Middle frontal gyrus (tissue), 1 donor: ENCODE measurements at regions not wholly inside any gene's neighbourhood (a gene's known extent, or its start where the extent isn't known, plus 50 kb on each side); places are given as distances from the start of the nearest gene placed in this dataset.
A peak's percentile ranks its signal among the peaks of the same experiment; 100 is the strongest.
"Not testable (repeated sequence)": the region's sequence is repeated elsewhere in the genome, so short reads cannot be mapped to it uniquely, and the experiment has no call there.

Source experiments
- DNase-seq: peaks from one replicate; pipeline ENCODE4 v3.0.0-alpha.2; 2015; ENCODE audit warnings: low spot score; ENCODE audit errors: extremely low spot score

- DNase-seq = no peak
Measured at GRCh38 chr18:65175681-65176080, 575.1 kb upstream of the CDH7 start.

- not testable (repeated sequence) for DNase-seq
Measured at GRCh38 chr18:65162086-65162485, 588.7 kb upstream of the CDH7 start.

- no peak for DNase-seq
Measured at GRCh38 chr18:65146482-65147021, 604.3 kb upstream of the CDH7 start.

GRCh38 chr18:65145312-65145711 is 605.5 kb upstream of the CDH7 start:
- no peak for DNase-seq

- no peak for DNase-seq
Measured at GRCh38 chr18:65133610-65134009, 617.2 kb upstream of the CDH7 start.

- DNase-seq = no peak
Measured at GRCh38 chr18:65124633-65125032, 626.2 kb upstream of the CDH7 start.

GRCh38 chr18:65103864-65104263 is 646.9 kb upstream of the CDH7 start:
- no peak for DNase-seq

GRCh38 chr18:65093346-65093745 is 657.5 kb upstream of the CDH7 start:
- DNase-seq = no peak

- no peak for DNase-seq
Measured at GRCh38 chr18:65091744-65092329, 659.0 kb upstream of the CDH7 start.

GRCh38 chr18:65082907-65083306 is 667.9 kb upstream of the CDH7 start:
- no peak for DNase-seq

GRCh38 chr18:65081786-65082185 is 669.0 kb upstream of the CDH7 start:
- DNase-seq = no peak

GRCh38 chr18:65073060-65073550 is 677.7 kb upstream of the CDH7 start:
- DNase-seq = no peak

GRCh38 chr18:65057439-65058083 is 693.3 kb upstream of the CDH7 start:
- no peak for DNase-seq

GRCh38 chr18:65056575-65056974 is 694.2 kb upstream of the CDH7 start:
- DNase-seq = no peak

- DNase-seq = no peak
Measured at GRCh38 chr18:65049586-65049985, 701.2 kb upstream of the CDH7 start.

GRCh38 chr18:65039578-65039977 is 711.2 kb upstream of the CDH7 start:
- DNase-seq = no peak

GRCh38 chr18:65035701-65036100 is 715.1 kb upstream of the CDH7 start:
- DNase-seq = no peak

- no peak for DNase-seq
Measured at GRCh38 chr18:65025756-65026155, 725.1 kb upstream of the CDH7 start.

- DNase-seq = peak; percentile 6
Measured at GRCh38 chr18:65021021-65021420, 729.8 kb upstream of the CDH7 start.

GRCh38 chr18:65018184-65018583 is 732.6 kb upstream of the CDH7 start:
- no peak for DNase-seq

GRCh38 chr18:65017372-65017760 is 733.4 kb upstream of the CDH7 start:
- no peak for DNase-seq

- DNase-seq = no peak
Measured at GRCh38 chr18:65016631-65017371, 734.0 kb upstream of the CDH7 start.
